Astrocyte (in vitro differentiated cells and primary cell): ENCODE measurements at regions not wholly inside any gene's neighbourhood (a gene's known extent, or its start where the extent isn't known, plus 50 kb on each side); places are given as distances from the start of the nearest gene placed in this dataset.

Experiments
- CTCF ChIP-seq: IDR thresholded peaks from 2 replicates; pipeline ENCODE4 v1.5.1; 2011; ENCODE audit warnings: low read depth, mild to moderate bottlenecking, inconsistent platforms, low read length, moderate library complexity; ENCODE audit not compliant: insufficient read depth
- EZH2 ChIP-seq: IDR thresholded peaks from 2 replicates; pipeline ENCODE4 v1.6.1; 2012; ENCODE audit warnings: mild to moderate bottlenecking, low read length, inconsistent platforms; ENCODE audit not compliant: insufficient read depth

GRCh38 chr11:97854357-97854756 lies 1166.4 kb upstream of the CNTN5 start:
- TF ChIP-seq CTCF (no peak), EZH2 (no peak)
